Activated T-cell treated with anti-CD3 and anti-CD28 coated beads for 1 hour (primary cell): ENCODE measurements at regions not wholly inside any gene's neighbourhood (a gene's known extent, or its start where the extent isn't known, plus 50 kb on each side); places are given as distances from the start of the nearest gene placed in this dataset.

Experiments
- DNase-seq: peaks from one replicate; pipeline ENCODE4 v3.0.0-alpha.2; 2020; ENCODE audit warnings: low read depth

DNA sequence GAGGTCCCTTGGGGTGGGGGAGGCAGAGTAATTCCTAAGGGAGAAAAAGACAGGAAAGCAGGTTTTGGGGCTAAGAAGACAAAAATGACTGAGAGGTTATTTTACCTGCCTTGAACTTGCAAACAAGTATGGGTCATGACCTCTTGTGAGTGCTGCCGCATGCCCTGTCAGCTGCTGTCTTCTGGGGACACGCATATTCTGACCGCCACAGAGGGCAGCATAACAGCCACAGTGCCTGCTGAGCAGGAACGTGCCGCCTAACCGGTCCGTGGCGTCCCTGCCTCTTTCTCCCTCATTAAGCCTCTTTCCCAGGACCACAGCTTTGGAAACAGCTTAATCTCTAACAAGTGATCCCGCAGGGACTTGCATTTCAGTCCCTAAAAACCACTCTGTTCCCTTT lies 51.3 kb upstream of the KCNA1 start:
- no peak for DNase-seq

DNA sequence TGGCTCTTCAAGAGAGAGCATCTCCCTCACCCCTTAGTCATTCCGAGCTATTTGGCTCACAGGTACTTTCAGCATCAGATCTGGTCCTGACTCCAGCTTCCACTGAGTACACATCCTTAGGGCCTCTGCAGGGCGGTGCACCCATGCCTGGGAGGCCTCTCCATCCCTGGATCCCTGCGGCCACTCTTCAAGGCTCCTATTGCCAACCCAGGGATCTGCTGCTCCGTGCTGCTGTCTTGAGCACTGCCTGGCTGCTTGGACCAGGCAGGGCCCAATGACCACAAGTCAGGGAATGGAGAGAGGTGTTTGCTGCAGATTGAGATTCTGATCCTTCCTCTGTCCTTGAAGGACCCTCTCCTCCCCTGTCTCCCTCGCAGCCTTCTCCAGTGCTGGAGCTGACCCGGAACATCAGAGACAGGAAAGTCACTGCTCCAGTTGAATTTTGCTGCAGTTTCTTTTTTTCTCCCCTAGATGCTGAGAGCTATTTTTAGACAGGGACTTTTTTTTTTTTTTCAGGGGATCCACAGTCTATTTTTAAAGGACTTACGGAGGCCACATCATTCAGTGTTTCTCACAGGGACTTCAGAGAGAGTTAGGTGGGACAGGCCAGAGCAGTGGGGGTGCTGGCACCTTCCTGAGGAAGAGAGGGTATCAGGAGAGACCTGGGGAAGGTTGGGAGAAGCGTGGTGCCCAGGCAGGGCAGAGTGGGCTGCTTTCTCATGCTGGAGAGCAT lies 50.1 kb upstream of the KCNA1 start:
- DNase-seq, result no peak
